ENCODE measurements at regions not wholly inside any gene's neighbourhood (a gene's known extent, or its start where the extent isn't known, plus 50 kb on each side); places are given as distances from the start of the nearest gene placed in this dataset.
"Not testable (repeated sequence)": the region's sequence is repeated elsewhere in the genome, so short reads cannot be mapped to it uniquely, and the experiment has no call there.

DNA sequence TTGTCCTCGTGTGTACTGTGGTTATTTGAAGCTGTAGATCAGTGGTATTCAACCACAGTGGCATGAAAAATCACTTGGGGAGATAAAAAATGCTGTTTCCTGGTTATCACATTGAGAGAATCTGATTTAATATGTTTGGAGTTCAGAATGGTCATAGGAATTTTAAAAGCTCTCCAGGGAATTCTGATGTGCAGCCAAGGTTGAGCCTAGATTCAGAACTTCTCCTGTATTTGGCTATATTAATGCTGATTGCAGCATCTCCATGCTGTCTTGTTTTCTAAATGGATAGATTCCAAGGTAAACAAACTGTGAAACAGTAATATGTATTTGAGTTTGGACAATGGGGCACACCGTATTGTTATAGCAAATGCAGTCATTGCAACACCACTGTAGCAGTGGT lies 982.2 kb upstream of the FBXO33 start:
- in situ Hi-C loops (cut with HindIII; ENCODE audit: low sequenced_read_pairs) = no loop called here

DNA sequence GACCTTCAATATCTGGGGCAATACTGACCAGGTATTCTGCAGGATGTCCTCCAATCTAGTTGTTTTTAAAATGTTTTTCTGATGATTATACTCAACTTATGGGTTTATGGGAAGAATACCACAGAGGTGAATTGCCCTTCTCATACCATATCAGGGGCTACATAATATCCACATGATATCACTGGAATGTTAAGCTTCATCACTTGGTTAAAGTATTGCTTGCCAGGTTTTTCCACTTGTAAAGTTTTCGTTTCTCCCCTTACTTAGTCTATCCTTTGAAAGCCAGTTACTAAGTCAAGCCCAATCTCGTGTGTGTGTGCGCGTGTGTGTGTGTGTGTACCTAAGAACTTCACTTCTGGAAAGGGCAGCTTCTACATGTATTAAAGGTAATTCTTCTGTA lies 980.9 kb upstream of the FBXO33 start:
- in situ Hi-C loops (cut with HindIII; ENCODE audit: low sequenced_read_pairs) = no loop called here

DNA sequence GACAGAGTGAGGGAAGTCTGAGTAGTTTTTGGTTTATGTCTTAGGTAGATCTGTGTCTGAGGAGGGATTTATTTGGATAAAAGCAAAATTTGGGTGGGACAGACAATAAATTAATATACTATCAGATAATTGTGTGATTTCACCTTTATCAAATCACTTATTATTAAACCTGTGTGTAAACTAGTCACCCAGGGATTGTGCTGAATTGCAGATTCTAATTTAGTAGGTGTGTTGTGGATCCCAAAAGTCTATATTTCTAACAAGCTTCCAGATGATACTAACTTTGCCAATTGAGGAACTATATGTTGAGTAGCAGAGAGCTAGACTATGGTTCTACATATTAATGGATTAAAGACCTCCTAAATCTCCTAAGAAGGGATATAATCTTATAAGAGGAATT lies 978.5 kb upstream of the FBXO33 start:
- in situ Hi-C loops (cut with HindIII; ENCODE audit: low sequenced_read_pairs) = no loop called here

DNA sequence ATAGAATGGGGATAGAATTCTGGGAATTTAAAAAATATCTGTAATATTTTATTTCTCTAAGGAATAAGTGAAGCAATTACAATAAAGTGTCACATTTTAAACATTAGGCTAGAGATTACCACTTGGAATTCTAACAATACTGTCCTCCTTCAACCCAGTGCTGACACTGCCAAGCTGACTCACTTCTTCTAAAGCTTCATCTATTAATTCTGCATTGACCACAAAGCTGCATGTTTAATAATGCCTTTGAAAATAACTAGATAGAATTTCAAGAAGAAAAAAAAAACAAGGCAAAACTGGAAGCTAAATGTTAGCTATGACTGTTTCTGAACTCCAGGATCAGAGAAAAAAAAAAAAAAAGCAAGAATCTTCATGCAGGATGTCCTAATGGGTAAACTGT lies 970.7 kb upstream of the FBXO33 start:
- in situ Hi-C loops (cut with HindIII; ENCODE audit: low sequenced_read_pairs) = no loop called here

DNA sequence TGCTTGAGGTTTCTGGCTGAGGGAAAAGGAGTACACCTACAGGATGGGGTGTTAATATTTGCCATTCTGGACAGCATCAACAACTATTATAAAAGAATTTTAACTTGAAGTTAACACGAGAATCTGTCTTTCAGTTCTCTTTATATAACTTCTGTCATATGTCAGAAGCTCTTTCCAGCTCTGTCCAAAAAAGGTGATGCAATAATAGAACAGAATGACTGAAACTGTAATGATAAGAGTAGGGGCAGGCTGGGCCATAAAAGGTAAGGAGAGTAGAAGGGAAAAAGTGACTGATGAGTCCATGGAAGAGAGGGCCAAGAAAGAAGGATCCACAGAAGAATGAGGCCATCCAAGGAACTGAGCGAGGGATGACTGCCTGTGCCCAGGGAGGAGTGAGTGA lies 966.7 kb upstream of the FBXO33 start:
- in situ Hi-C loops (cut with HindIII; ENCODE audit: low sequenced_read_pairs) = no loop called here

DNA sequence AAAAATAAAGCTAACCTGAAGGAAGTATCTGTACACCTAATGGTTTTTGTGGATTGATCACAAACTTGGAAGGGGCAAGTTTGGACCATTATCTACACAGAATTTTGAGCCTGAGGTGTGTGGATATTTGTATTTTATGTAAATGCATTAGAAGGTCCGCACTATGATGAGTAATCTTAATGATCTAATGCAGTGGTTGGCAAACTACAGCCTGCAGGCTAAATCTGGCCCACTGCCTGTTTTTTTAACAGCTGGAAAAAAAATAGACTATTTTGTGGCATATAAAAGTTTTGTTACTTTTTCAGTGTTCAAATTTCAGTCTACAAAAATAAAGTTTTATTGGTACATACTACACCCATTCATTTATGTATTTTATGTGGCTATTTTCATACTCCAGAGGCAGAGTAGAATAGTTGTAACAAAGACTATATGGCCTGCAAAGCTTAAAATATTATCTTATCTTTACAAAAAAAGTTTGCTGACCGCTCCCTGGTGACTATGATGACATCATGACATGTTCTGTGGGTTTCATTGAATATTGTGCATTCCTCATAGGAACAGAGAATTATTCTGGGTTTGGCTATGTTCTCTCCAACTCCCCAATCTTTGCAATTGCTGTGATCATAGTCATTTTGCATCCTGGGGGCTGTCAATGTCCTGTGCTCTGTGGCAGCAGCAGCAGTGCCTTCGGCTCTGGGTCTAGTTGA lies 962.6 kb upstream of the FBXO33 start:
- in situ Hi-C loops (cut with HindIII; ENCODE audit: low sequenced_read_pairs) = no loop called here

DNA sequence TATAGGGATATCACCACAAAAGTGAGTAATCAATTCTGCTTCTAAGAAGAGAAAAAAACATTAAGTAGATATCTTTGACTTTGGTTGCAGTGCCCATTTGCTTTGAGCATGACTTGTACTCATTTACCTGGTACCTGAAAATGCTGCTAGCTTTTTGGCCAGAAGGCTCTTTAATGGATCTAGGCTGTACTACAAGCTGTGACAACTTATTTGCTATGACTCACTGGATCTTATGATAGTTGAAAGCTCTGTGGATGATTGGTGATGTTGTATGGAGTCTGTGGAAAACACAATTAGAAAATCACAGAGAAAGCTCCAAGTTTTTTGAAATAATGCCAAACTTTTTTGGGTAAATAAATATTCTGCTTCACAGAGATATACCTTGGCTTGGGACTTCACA lies 960.9 kb upstream of the FBXO33 start:
- in situ Hi-C loops (cut with HindIII; ENCODE audit: low sequenced_read_pairs) = no loop called here

DNA sequence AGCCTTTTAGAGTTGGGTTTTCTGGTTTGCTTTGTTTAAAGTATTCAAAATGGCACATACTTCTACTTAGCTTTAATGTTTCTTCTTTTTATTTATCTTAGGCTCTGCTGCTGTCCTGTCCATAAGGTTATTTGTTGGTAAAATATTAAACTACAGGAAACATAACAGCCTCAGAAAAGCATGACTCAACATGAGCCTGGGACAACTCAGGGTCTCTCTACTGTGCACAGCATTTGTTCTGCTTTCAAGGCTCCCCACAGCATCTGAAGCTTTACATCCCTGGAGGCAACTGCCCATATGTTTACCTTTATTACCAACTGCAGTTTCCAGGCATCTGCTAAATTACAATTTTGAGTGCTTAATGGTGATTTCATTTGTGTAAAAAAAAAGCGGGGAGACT lies 954.2 kb upstream of the FBXO33 start:
- in situ Hi-C loops (cut with HindIII; ENCODE audit: low sequenced_read_pairs) = no loop called here

DNA sequence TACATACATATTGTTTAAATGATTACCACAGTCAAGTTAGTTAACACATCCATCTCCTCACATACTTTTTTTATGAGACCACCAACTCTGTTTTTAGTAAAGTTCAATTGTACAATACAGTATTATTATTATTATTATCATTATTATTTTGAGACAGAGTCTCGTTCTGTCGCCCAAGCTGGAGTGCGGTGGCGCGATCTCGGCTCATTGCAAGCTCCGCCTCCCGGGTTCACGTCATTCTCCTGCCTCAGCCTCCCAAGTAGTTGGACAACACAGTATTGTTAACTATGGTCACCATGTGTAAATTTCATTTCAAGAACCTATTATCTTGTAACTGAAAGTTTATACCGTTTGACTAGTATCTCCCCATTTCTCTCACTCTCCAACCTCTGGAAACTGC lies 942.0 kb upstream of the FBXO33 start:
- in situ Hi-C loops (cut with HindIII; ENCODE audit: low sequenced_read_pairs) = no loop called here

DNA sequence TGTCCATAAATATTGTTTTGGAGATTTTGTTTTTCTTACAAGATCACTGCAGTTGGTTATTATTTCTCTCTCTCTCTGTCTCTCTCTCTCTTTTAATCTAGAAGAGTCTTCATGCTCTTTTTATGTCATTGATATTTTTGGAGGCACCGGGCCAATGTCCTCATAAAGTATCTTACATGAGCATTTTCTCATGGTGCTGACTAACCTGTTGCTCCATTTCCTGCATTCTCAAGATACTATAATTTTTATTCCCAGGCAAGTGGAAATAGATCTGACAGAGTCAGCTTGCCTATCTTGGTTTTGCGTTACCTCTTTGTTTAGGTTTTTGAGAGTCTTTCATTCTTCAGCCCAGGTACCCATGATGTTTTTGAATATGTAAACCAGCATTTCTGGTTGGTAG lies 938.8 kb upstream of the FBXO33 start:
- in situ Hi-C loops (cut with HindIII; ENCODE audit: low sequenced_read_pairs) = no loop called here

DNA sequence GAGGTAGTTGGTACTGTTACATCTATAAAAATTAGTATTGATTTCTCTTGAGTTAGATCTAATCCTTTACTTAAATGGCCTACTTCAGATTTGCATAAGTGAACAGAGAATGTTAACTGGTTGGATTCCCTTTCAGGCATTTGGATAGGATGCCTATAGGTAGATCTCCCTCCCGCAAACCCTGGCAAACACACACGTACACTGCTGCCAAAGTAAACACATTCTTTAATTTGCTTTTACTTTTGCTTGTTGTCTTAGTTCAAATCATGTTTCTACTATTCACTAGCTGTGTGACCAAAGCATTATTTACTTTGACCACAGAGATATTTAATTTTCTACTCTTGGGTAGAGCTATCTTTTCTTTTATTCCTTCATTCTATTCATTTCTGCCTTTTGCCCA lies 936.1 kb upstream of the FBXO33 start:
- in situ Hi-C loops (cut with HindIII; ENCODE audit: low sequenced_read_pairs) = no loop called here

DNA sequence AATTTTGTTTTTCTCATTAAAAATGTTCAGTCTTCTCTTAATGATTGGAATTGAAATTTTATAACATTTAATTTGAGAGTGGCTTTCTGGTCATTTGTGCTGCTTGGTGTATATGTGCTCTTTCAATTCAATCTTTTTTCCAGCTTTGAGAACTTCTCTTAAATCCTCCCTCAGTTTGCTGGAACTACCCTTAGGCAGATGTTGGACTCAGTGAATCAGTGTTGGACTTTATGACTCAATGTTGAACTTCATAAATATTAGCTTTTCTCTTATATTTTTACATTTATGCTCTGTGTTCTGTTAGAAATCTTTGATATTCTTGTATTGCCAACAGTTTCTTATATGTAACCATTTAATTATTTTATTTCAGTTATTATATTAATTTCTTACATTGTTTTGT lies 935.5 kb upstream of the FBXO33 start:
- in situ Hi-C loops (cut with HindIII; ENCODE audit: low sequenced_read_pairs) = no loop called here

DNA sequence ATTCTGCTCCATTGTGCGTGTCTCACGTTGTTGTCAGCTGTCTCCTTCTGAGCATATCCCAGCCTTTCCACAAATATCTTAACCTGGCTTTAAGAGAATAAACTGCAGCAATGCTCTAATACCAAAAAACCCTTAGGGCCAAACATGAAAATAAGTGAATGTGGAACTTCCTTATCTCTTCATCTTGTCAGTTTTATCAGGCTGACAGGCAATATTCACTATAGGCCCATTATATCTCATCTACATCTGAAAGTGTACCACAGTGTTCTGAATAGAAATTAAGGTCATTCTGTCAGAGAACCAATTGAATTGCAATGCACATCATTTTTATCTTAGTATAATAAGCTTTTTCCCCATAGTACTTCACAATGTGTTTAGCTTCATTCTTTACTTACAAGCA lies 933.1 kb upstream of the FBXO33 start:
- in situ Hi-C loops (cut with HindIII; ENCODE audit: low sequenced_read_pairs) = no loop called here

DNA sequence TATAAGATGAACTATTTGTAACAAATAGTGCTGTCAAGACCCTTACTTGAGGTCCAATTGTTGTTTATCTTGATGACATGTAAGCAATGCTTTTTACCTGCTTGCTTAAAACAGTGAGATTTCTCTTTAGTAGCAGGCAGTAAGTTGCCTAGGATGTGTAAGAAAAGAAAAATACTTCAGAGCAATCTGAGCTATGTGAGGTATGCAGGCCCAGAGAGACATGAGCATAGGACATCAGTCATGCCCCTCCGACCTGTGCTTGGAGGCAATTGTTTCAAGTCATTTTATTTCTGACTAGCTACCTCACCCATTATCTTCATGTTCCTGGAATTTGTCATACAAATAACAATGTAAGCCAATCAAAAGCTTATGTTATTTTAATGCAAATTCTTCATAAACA lies 930.6 kb upstream of the FBXO33 start:
- in situ Hi-C loops (cut with HindIII; ENCODE audit: low sequenced_read_pairs) = no loop called here

DNA sequence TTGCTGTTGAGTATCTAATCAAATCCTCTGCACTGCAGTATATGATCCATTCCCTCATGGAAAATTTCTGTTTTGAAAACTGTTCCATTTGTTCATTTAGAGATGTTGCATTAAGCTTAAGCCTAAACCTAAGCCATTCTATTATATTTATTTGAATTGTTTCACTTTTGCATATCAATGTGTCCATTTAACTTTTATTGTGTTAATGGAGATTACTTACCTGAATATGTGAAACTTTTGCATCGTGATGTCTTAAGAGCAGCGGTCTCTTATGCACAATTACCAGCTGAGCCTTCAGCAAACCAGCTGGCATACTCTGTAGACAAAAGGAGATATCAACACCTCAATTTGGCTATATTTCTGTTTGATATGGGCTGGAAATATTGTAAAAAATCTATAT lies 922.5 kb upstream of the FBXO33 start:
- in situ Hi-C loops (cut with HindIII; ENCODE audit: low sequenced_read_pairs) = no loop called here

DNA sequence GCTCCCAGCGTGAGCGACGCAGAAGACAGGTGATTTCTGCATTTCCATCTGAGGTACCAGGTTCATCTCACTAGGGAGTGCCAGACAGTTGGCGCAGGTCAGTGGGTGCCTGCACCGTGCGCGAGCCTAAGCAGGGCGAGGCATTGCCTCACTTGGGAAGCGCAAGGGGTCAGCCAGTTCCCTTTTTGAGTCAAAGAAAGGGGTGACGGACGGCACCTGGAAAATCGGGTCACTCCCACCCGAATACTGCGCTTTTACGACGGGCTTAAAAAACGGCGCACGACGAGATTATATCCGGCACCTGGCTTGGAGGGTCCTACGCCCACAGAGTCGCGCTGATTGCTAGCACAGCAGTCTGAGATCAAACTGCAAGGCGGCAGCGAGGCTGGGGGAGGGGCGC lies 915.9 kb upstream of the FBXO33 start:
- in situ Hi-C loops (cut with HindIII; ENCODE audit: low sequenced_read_pairs) = not testable (repeated sequence)

DNA sequence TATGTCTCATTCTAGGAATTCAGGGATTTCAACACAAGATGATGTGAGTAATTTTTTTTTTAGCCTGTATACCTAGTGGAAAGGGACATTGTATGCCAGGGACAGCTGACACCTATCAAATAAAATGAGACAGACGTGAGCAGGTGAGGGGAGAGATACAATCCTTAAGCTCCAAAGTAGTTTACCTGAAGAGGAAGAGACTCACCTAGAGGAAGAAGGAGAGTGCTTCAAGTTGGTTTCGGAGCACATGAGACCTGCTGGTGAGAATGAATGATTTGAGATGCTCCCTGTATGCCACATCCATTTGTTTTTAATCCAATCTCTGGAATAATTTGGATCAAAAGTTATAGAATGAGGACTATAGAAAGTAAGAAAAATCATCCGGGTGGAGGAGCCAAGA lies 915.4 kb upstream of the FBXO33 start:
- in situ Hi-C loops (cut with HindIII; ENCODE audit: low sequenced_read_pairs) = no loop called here

DNA sequence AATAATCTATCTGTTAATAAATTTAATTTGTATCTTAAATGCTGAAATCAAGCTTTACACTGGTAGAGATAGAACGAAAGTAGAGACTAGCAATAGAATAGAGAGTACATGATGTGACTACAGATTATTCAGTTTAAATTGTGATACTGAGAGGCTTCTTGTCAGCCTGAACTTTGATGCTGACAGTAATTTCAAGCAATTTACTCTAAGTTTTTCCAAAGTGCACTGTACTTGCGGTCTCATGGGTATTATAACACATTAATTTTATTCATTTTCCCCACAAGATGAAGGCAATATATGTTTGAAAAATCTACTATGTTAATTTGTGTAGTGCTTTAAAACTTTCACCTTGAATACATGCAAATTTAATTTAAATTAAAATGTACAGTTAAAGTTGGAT lies 914.0 kb upstream of the FBXO33 start:
- in situ Hi-C loops (cut with HindIII; ENCODE audit: low sequenced_read_pairs) = no loop called here

DNA sequence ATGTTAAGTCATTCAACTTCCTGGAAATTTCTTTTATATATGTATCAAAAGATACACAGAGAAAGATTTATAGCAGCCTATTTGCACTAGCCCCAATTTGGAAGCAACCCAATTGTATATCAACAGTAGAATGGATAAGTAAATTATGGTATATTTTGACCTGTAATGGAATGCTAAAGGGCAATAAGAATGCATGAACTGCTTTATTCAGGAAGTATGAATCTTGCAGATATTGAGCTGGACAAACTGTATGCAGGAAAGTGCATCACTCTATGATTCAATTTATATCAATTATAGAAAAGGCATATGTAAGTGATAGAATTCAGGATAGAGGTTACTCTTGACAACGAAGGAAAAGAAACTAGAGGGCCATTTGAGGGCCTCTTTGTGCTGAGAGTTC lies 913.1 kb upstream of the FBXO33 start:
- in situ Hi-C loops (cut with HindIII; ENCODE audit: low sequenced_read_pairs) = no loop called here

DNA sequence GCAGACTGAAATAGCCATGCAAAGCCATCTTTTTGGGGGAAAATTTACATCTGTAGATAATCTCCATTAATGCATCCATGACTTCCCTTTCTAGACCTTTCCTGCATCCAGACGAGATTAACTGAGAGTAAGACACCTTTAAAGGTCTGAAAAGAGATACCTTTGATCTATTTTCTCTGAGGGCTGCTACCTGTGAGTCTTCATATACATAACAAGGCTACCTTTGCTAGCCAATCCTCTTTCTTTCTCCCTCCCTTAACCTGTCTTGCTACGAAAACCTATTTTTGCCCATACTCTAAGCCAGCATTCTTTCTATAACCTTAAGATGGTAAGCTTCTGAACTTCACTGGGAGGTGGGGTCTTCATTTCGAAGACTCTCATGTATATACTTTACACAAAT lies 908.5 kb upstream of the FBXO33 start:
- in situ Hi-C loops (cut with HindIII; ENCODE audit: low sequenced_read_pairs) = no loop called here

DNA sequence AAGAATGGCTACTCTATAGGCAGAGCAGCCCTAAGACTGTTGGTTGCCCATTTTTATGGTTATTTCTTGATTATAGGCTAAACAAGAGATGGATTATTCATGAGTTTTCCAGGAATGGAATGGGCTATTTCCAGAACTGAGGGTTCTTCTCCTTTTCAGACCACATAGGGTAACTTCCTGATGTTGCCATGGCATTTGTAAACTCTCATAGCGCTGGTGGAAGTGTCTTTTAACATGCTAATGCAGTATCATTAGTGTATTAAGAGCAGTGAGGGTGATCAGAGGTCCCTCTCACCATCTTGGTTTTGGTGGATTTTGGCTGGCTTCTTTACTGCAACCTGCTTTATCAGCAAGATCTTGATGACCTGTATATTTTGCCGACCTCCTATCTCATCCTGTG lies 904.6 kb upstream of the FBXO33 start:
- in situ Hi-C loops (cut with HindIII; ENCODE audit: low sequenced_read_pairs) = no loop called here

DNA sequence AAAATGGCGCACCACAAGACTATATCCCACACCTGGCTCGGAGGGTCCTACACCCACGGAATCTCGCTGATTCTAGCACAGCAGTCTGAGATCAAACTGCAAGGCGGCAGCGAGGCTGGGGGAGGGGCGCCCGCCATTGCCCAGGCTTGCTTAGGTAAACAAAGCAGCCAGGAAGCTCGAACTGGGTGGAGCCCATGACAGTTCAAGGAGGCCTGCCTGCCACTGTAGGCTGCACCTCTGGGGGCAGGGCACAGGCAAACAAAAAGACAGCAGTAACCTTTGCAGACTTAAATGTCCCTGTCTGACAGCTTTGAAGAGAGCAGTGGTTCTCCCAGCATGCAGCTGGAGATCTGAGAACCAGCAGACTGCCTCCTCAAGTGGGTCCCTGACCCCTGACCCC lies 894.3 kb upstream of the FBXO33 start:
- in situ Hi-C loops (cut with HindIII; ENCODE audit: low sequenced_read_pairs) = not testable (repeated sequence)

DNA sequence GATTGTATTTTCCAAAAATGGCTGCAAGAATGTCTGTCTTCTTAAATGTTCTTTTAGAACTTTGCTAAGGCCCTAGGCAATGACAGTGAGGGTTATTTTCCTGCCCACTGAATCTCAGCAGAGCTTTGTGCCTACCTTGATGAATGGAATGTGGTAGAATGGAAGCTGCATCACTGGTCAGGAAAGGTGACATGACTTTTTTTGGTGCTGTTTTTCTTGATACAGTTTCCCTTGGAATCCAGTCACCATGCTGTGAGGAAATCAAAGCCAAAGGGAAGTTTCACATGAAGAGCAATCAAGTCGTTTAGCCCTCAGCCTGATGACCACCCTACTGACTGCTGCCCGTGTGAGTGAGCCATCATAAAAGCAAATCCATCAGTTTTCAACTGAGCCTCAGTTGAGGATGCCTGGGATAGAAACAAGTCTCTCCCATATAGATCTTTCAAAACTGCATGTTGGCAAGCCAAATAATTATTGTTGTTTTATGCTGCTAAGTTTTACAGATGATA lies 886.0 kb upstream of the FBXO33 start:
- in situ Hi-C loops (cut with HindIII; ENCODE audit: low sequenced_read_pairs) = no loop called here
